ENCODE measurements at regions not wholly inside any gene's neighbourhood (a gene's known extent, or its start where the extent isn't known, plus 50 kb on each side); places are given as distances from the start of the nearest gene placed in this dataset.

GRCh38 chr7:91357901-91358300 lies 93.7 kb downstream of the FZD1 start:
- TF ChIP-seq, protein P1, sequence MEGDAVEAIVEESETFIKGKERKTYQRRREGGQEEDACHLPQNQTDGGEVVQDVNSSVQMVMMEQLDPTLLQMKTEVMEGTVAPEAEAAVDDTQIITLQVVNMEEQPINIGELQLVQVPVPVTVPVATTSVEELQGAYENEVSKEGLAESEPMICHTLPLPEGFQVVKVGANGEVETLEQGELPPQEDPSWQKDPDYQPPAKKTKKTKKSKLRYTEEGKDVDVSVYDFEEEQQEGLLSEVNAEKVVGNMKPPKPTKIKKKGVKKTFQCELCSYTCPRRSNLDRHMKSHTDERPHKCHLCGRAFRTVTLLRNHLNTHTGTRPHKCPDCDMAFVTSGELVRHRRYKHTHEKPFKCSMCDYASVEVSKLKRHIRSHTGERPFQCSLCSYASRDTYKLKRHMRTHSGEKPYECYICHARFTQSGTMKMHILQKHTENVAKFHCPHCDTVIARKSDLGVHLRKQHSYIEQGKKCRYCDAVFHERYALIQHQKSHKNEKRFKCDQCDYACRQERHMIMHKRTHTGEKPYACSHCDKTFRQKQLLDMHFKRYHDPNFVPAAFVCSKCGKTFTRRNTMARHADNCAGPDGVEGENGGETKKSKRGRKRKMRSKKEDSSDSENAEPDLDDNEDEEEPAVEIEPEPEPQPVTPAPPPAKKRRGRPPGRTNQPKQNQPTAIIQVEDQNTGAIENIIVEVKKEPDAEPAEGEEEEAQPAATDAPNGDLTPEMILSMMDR (IDR thresholded peaks at IDR 0.05) = no peak
- no peak for TF ChIP-seq POLR2A (IDR thresholded peaks at IDR 0.05)
